ENCODE measurements at regions not wholly inside any gene's neighbourhood (a gene's known extent, or its start where the extent isn't known, plus 50 kb on each side); places are given as distances from the start of the nearest gene placed in this dataset.
"Not testable (repeated sequence)": the region's sequence is repeated elsewhere in the genome, so short reads cannot be mapped to it uniquely, and the experiment has no call there.

- DNase-seq (ENCODE audit: low read depth in 6 of 9, low spot score in 9 of 9); H3K4me1 ChIP-seq (ENCODE audit: control insufficient read depth in 2 of 2, insufficient read depth in 2 of 2, low read length in 2 of 2); H3K4me3 ChIP-seq (ENCODE audit: low read length in 2 of 2); H3K36me3 ChIP-seq (ENCODE audit: control insufficient read depth in 2 of 2, insufficient read depth in 2 of 2, low read length in 1 of 2); H3K27me3 ChIP-seq (ENCODE audit: control insufficient read depth in 2 of 2, insufficient read depth in 1 of 2, low read length in 1 of 2); H3K27ac ChIP-seq (ENCODE audit: low read depth in 1 of 2, low read length in 1 of 2): not testable (repeated sequence)
- H3K9me3 ChIP-seq (ENCODE audit: control insufficient read depth in 2 of 2, insufficient read depth in 1 of 2, low read length in 1 of 2), result peaks cover 25 to 41% of the 10 kb centered on the region in 2 donors
- WGBS, result 54% methylated on average over 2 of the region's 3 CpGs
Observed at GRCh38 chr22:11062534-11062933, 4465.5 kb upstream of the OR11H1 start.

GRCh38 chr22:11063022-11063685 is 4464.8 kb upstream of the OR11H1 start:
- not testable (repeated sequence) for H3K4me1 ChIP-seq (ENCODE audit: control insufficient read depth in 2 of 2, insufficient read depth in 2 of 2, low read length in 2 of 2); H3K27me3 ChIP-seq (ENCODE audit: control insufficient read depth in 2 of 2, insufficient read depth in 1 of 2, low read length in 1 of 2); DNase-seq (ENCODE audit: low read depth in 6 of 9, low spot score in 9 of 9); H3K27ac ChIP-seq (ENCODE audit: low read depth in 1 of 2, low read length in 1 of 2); H3K36me3 ChIP-seq (ENCODE audit: control insufficient read depth in 2 of 2, insufficient read depth in 2 of 2, low read length in 1 of 2); H3K4me3 ChIP-seq (ENCODE audit: low read length in 2 of 2)
- peaks cover 24 to 41% of the 10 kb centered on the region in 2 donors for H3K9me3 ChIP-seq (ENCODE audit: control insufficient read depth in 2 of 2, insufficient read depth in 1 of 2, low read length in 1 of 2)
- 58% methylated on average over 5 of the region's 5 CpGs for WGBS

DNA sequence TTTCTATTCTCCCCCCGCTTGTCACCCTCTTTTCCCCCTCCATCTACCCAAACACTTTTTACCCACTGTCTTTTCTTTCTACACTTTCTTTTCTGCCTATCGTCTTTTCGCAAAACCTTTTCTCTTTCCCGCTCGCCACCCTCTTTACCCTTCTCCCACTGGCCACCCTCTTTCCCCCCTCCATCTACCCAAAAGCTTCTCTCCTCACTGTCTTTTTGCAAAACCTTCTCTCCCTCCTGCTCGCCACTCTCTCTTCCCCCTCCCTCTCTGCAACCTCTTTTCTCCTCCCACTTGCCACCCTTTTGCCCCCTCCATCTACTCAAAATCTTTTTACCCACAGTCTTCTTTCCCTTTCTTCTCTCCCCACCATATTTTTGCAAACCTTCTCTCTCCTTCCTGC is 4462.8 kb upstream of the OR11H1 start:
- H3K27me3 ChIP-seq (ENCODE audit: control insufficient read depth in 2 of 2, insufficient read depth in 1 of 2, low read length in 1 of 2); H3K4me1 ChIP-seq (ENCODE audit: control insufficient read depth in 2 of 2, insufficient read depth in 2 of 2, low read length in 2 of 2); H3K36me3 ChIP-seq (ENCODE audit: control insufficient read depth in 2 of 2, insufficient read depth in 2 of 2, low read length in 1 of 2); DNase-seq (ENCODE audit: low read depth in 6 of 9, low spot score in 9 of 9); H3K27ac ChIP-seq (ENCODE audit: low read depth in 1 of 2, low read length in 1 of 2); H3K4me3 ChIP-seq (ENCODE audit: low read length in 2 of 2): not testable (repeated sequence)
- peaks cover 19 to 41% of the 10 kb centered on the region in 2 donors for H3K9me3 ChIP-seq (ENCODE audit: control insufficient read depth in 2 of 2, insufficient read depth in 1 of 2, low read length in 1 of 2)
- 78% methylated on average over 6 of the region's 6 CpGs for WGBS

- H3K9me3 ChIP-seq (ENCODE audit: control insufficient read depth in 2 of 2, insufficient read depth in 1 of 2, low read length in 1 of 2), result peaks cover 19 to 41% of the 10 kb centered on the region in 2 donors
- H3K4me3 ChIP-seq (ENCODE audit: low read length in 2 of 2); H3K27ac ChIP-seq (ENCODE audit: low read depth in 1 of 2, low read length in 1 of 2); H3K27me3 ChIP-seq (ENCODE audit: control insufficient read depth in 2 of 2, insufficient read depth in 1 of 2, low read length in 1 of 2); H3K36me3 ChIP-seq (ENCODE audit: control insufficient read depth in 2 of 2, insufficient read depth in 2 of 2, low read length in 1 of 2); DNase-seq (ENCODE audit: low read depth in 6 of 9, low spot score in 9 of 9); H3K4me1 ChIP-seq (ENCODE audit: control insufficient read depth in 2 of 2, insufficient read depth in 2 of 2, low read length in 2 of 2): not testable (repeated sequence)
- 83% methylated on average over 18 of the region's 18 CpGs for WGBS
Observed at GRCh38 chr22:11065876-11066457, 4462.0 kb upstream of the OR11H1 start.

DNA sequence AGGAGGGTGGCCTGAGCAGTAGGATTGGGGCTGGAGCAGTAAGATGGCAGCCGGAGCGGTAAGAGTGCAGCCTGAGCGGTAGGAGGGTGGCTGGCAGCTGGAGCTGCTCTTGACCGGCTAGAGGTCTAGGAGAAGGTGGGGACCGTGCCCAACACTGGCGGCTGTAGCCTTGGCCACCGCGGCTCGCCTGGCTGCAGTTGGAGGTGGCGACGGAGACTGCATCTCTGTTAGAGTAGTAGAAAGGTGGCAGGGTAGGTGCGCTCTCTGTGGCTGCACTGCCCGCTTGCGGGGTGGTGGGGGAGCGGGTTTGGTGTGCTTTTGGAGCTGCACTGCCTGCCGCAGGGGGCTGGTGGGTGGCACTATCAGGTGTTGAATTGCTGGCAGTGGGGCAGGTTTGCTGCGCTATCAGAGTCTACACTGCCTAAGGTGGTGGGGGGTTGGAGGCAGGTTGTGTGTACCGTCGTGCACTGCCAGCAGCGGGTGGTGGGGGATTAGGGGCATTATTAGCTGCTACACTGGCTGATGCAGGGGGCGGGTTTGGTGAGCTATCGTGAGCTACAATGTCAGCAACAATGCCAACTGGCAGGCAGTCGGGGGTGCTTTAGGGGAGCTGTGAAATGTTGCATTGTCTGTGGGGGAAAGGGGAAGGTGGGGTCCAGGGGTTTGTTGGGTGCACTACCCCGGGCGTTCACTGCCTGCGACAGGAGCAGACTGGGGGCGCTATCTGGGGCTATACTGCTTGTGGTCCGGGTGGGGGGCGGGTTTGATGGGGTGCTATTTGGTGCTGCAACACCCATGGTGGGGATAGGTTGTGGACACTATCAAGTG is 4461.3 kb upstream of the OR11H1 start:
- Histone ChIP-seq H3K9me3 (ENCODE audit: control insufficient read depth in 2 of 2, insufficient read depth in 1 of 2, low read length in 1 of 2) (peaks cover 19 to 41% of the 10 kb centered on the region in 2 donors), H3K27ac (ENCODE audit: low read depth in 1 of 2, low read length in 1 of 2) (no peak overlapping the region), H3K27me3 (ENCODE audit: control insufficient read depth in 2 of 2, insufficient read depth in 1 of 2, low read length in 1 of 2) (no peaks in the 10 kb centered on the region), H3K4me1 (ENCODE audit: control insufficient read depth in 2 of 2, insufficient read depth in 2 of 2, low read length in 2 of 2) (no peaks in the 10 kb centered on the region), H3K4me3 (ENCODE audit: low read length in 2 of 2) (no peak overlapping the region), H3K36me3 (ENCODE audit: control insufficient read depth in 2 of 2, insufficient read depth in 2 of 2, low read length in 1 of 2) (no peaks in the 10 kb centered on the region)
- WGBS, result 82% methylated on average over 29 of the region's 29 CpGs
- no peak for DNase-seq (ENCODE audit: low read depth in 6 of 9, low spot score in 9 of 9)

DNA sequence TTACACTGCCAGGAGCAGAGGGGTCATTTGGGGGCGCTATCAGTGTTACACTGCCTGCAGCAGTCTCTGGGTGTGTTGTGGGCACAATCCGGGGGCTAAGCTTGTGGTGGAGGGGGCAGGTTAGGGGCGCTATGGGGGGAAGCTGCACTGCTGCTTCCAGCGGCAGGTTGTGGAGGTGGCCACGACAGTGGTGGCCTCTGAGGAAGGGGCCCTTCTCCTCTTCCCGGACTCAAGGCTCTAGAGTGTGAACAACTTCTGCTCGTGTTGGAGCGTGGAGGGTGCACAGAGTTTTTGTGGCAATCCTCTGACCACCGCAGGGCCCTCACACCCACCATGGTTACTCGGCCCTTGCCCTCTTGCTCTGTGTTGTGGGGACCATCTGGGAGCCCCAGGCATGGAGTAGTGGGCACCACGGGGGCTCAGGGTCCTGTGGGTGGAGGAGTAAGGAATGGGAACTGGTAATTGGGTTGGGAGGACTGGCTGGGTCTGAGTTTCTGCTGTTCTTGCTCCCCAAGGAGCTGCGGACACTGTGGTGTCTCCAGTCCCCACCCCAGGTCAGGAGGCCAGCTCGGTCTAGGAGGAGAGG is 4460.6 kb upstream of the OR11H1 start:
- not testable (repeated sequence) for H3K27me3 ChIP-seq (ENCODE audit: control insufficient read depth in 2 of 2, insufficient read depth in 1 of 2, low read length in 1 of 2); H3K4me1 ChIP-seq (ENCODE audit: control insufficient read depth in 2 of 2, insufficient read depth in 2 of 2, low read length in 2 of 2); H3K27ac ChIP-seq (ENCODE audit: low read depth in 1 of 2, low read length in 1 of 2); H3K36me3 ChIP-seq (ENCODE audit: control insufficient read depth in 2 of 2, insufficient read depth in 2 of 2, low read length in 1 of 2); DNase-seq (ENCODE audit: low read depth in 6 of 9, low spot score in 9 of 9); H3K4me3 ChIP-seq (ENCODE audit: low read length in 2 of 2)
- peaks cover 19 to 41% of the 10 kb centered on the region in 2 donors for H3K9me3 ChIP-seq (ENCODE audit: control insufficient read depth in 2 of 2, insufficient read depth in 1 of 2, low read length in 1 of 2)
- WGBS, result 76% methylated on average over 13 of the region's 13 CpGs

- H3K27me3 ChIP-seq (ENCODE audit: control insufficient read depth in 2 of 2, insufficient read depth in 1 of 2, low read length in 1 of 2); H3K27ac ChIP-seq (ENCODE audit: low read depth in 1 of 2, low read length in 1 of 2); H3K4me3 ChIP-seq (ENCODE audit: low read length in 2 of 2); H3K4me1 ChIP-seq (ENCODE audit: control insufficient read depth in 2 of 2, insufficient read depth in 2 of 2, low read length in 2 of 2); DNase-seq (ENCODE audit: low read depth in 6 of 9, low spot score in 9 of 9); H3K36me3 ChIP-seq (ENCODE audit: control insufficient read depth in 2 of 2, insufficient read depth in 2 of 2, low read length in 1 of 2): not testable (repeated sequence)
- H3K9me3 ChIP-seq (ENCODE audit: control insufficient read depth in 2 of 2, insufficient read depth in 1 of 2, low read length in 1 of 2), result peaks cover 16 to 41% of the 10 kb centered on the region in 2 donors
- 73% methylated on average over 7 of the region's 7 CpGs for WGBS
Observed at GRCh38 chr22:11067937-11068336, 4460.1 kb upstream of the OR11H1 start.

- H3K9me3 ChIP-seq (ENCODE audit: control insufficient read depth in 2 of 2, insufficient read depth in 1 of 2, low read length in 1 of 2), result peaks cover 16 to 38% of the 10 kb centered on the region in 2 donors
- H3K27me3 ChIP-seq (ENCODE audit: control insufficient read depth in 2 of 2, insufficient read depth in 1 of 2, low read length in 1 of 2), result not testable (repeated sequence)
Observed at GRCh38 chr22:11068406-11068805, 4459.6 kb upstream of the OR11H1 start.

More at GRCh38 chr22:11068406-11068805, 4459.6 kb upstream of the OR11H1 start:
- H3K36me3 ChIP-seq (ENCODE audit: control insufficient read depth in 2 of 2, insufficient read depth in 2 of 2, low read length in 1 of 2); DNase-seq (ENCODE audit: low read depth in 6 of 9, low spot score in 9 of 9); H3K4me3 ChIP-seq (ENCODE audit: low read length in 2 of 2); H3K4me1 ChIP-seq (ENCODE audit: control insufficient read depth in 2 of 2, insufficient read depth in 2 of 2, low read length in 2 of 2); H3K27ac ChIP-seq (ENCODE audit: low read depth in 1 of 2, low read length in 1 of 2): not testable (repeated sequence)
